ENCODE measurements at regions not wholly inside any gene's neighbourhood (a gene's known extent, or its start where the extent isn't known, plus 50 kb on each side); places are given as distances from the start of the nearest gene placed in this dataset.

GRCh38 chr3:84077479-84077878, 881.3 kb upstream of the CADM2 start:
- DNase-seq, result no peak

GRCh38 chr3:84082726-84083125, 876.1 kb upstream of the CADM2 start:
- DNase-seq, result no peak

- DNase-seq, result no peak
Observed at GRCh38 chr3:84092907-84093306, 865.9 kb upstream of the CADM2 start.

GRCh38 chr3:84096188-84096587, 862.6 kb upstream of the CADM2 start:
- no peak for DNase-seq

- no peak for DNase-seq
Observed at GRCh38 chr3:84100861-84101260, 857.9 kb upstream of the CADM2 start.

- DNase-seq, result no peak
Observed at GRCh38 chr3:84108442-84108971, 850.3 kb upstream of the CADM2 start.

GRCh38 chr3:84109911-84110310, 848.9 kb upstream of the CADM2 start:
- no peak for DNase-seq

- no peak for DNase-seq
Observed at GRCh38 chr3:84110787-84111186, 848.0 kb upstream of the CADM2 start.

- DNase-seq, result no peak
Observed at GRCh38 chr3:84125201-84125721, 833.5 kb upstream of the CADM2 start.

GRCh38 chr3:84125760-84126159, 833.0 kb upstream of the CADM2 start:
- no peak for DNase-seq

- no peak for DNase-seq
Observed at GRCh38 chr3:84126160-84126559, 832.6 kb upstream of the CADM2 start.

- DNase-seq, result no peak
Observed at GRCh38 chr3:84128024-84128423, 830.8 kb upstream of the CADM2 start.

GRCh38 chr3:84136425-84136824, 822.4 kb upstream of the CADM2 start:
- DNase-seq, result no peak

GRCh38 chr3:84140631-84141030, 818.2 kb upstream of the CADM2 start:
- no peak for DNase-seq

GRCh38 chr3:84141571-84141970, 817.2 kb upstream of the CADM2 start:
- DNase-seq, result no peak

GRCh38 chr3:84165328-84165727, 793.5 kb upstream of the CADM2 start:
- no peak for DNase-seq

- no peak for DNase-seq
Observed at GRCh38 chr3:84175449-84175848, 783.3 kb upstream of the CADM2 start.

- no peak for DNase-seq
Observed at GRCh38 chr3:84184937-84185336, 773.9 kb upstream of the CADM2 start.

- DNase-seq, result no peak
Observed at GRCh38 chr3:84194029-84194428, 764.8 kb upstream of the CADM2 start.

- no peak for DNase-seq
Observed at GRCh38 chr3:84209474-84209873, 749.3 kb upstream of the CADM2 start.

GRCh38 chr3:84223512-84223911, 735.3 kb upstream of the CADM2 start:
- DNase-seq, result no peak

GRCh38 chr3:84224262-84224661, 734.5 kb upstream of the CADM2 start:
- DNase-seq, result no peak

GRCh38 chr3:84236261-84236660, 722.5 kb upstream of the CADM2 start:
- no peak for DNase-seq

- DNase-seq, result no peak
Observed at GRCh38 chr3:84245789-84246188, 713.0 kb upstream of the CADM2 start.

- DNase-seq, result no peak
Observed at GRCh38 chr3:84260596-84260995, 698.2 kb upstream of the CADM2 start.

- DNase-seq, result no peak
Observed at GRCh38 chr3:84265768-84266167, 693.0 kb upstream of the CADM2 start.

Measured in NCI-H510A treated with DMSO at 0.1 percent for 48 hours (cell line).